Mesenchymal stem cell (in vitro differentiated cells and primary cell): ENCODE measurements at regions not wholly inside any gene's neighbourhood (a gene's known extent, or its start where the extent isn't known, plus 50 kb on each side); places are given as distances from the start of the nearest gene placed in this dataset.
"Not testable (repeated sequence)": the region's sequence is repeated elsewhere in the genome, so short reads cannot be mapped to it uniquely, and the experiment has no call there.

Source experiments
- DNase-seq: peaks from one replicate; pipeline ENCODE4 v3.0.0-alpha.2; 2013
- H2AFZ ChIP-seq: one replicate; pipeline ENCODE4 v1.6.1; 2013; ENCODE audit warnings: low read depth, mild to moderate bottlenecking, control low read depth, inconsistent platforms, low read length, moderate library complexity
- H2AK5ac ChIP-seq: 2 replicates; pipeline ENCODE4 v1.6.1; 2013; ENCODE audit warnings: low read length, moderate library complexity, mild to moderate bottlenecking, inconsistent platforms; ENCODE audit not compliant: severe bottlenecking
- H2BK120ac ChIP-seq: one replicate; pipeline ENCODE4 v1.6.1; 2013; ENCODE audit warnings: low read depth, mild to moderate bottlenecking, inconsistent platforms, low read length, moderate library complexity
- H2BK12ac ChIP-seq, 2 experiments: one replicate each; pipeline ENCODE4 v1.6.1; 2013; ENCODE audit warnings: inconsistent platforms in 2 of 2, low read length in 2 of 2, mild to moderate bottlenecking in 2 of 2, moderate library complexity in 2 of 2, control low read depth in 1 of 2
- H2BK15ac ChIP-seq: one replicate; pipeline ENCODE4 v1.6.1; 2013; ENCODE audit warnings: mild to moderate bottlenecking, low read depth, inconsistent platforms; ENCODE audit not compliant: poor library complexity, severe bottlenecking
- H2BK5ac ChIP-seq: 2 replicates; pipeline ENCODE4 v1.6.1; 2013; ENCODE audit warnings: low read depth, mild to moderate bottlenecking, low read length, control low read depth, inconsistent platforms; ENCODE audit not compliant: poor library complexity, severe bottlenecking
- H3K14ac ChIP-seq, 2 experiments: one replicate each; pipeline ENCODE4 v1.6.1; 2013; ENCODE audit warnings: inconsistent platforms in 2 of 2, low read length in 2 of 2, control low read depth in 1 of 2, mild to moderate bottlenecking in 1 of 2, moderate library complexity in 1 of 2
- H3K18ac ChIP-seq, 2 experiments: one replicate each; pipeline ENCODE4 v1.6.1; 2013; ENCODE audit warnings: inconsistent platforms in 2 of 2, low read length in 2 of 2, control low read depth in 1 of 2, low read depth in 1 of 2, mild to moderate bottlenecking in 1 of 2
- H3K23ac ChIP-seq, 2 experiments: one replicate each; pipeline ENCODE4 v1.6.1; 2013; ENCODE audit warnings: inconsistent platforms in 2 of 2, low read length in 2 of 2, mild to moderate bottlenecking in 2 of 2, moderate library complexity in 2 of 2, control low read depth in 1 of 2
- H3K27ac ChIP-seq: 2 replicates; pipeline ENCODE4 v1.5.1; 2013; ENCODE audit warnings: mild to moderate bottlenecking, moderate library complexity, low read length, control low read depth, inconsistent platforms; ENCODE audit not compliant: poor library complexity, severe bottlenecking
- H3K27me3 ChIP-seq, 2 experiments: 2 replicates each; pipeline versions ENCODE4 v1.6.1 to v1.7.0; 2013; ENCODE audit warnings: low read length in 2 of 2, mild to moderate bottlenecking in 2 of 2, moderate library complexity in 2 of 2, control low read depth in 1 of 2, inconsistent platforms in 1 of 2; ENCODE audit not compliant: control insufficient read depth in 1 of 2, insufficient read depth in 1 of 2
- H3K36me3 ChIP-seq, 2 experiments: 2 replicates each; pipeline versions ENCODE4 v1.6.1 to v1.7.0; 2013; ENCODE audit warnings: low read length in 2 of 2, control low read depth in 1 of 2, inconsistent platforms in 1 of 2, low read depth in 1 of 2, mild to moderate bottlenecking in 1 of 2; ENCODE audit not compliant: insufficient read depth in 2 of 2, control insufficient read depth in 1 of 2
- H3K4ac ChIP-seq, 2 experiments: one replicate each; pipeline ENCODE4 v1.6.1; 2013; ENCODE audit warnings: inconsistent platforms in 2 of 2, low read length in 2 of 2, mild to moderate bottlenecking in 2 of 2, moderate library complexity in 2 of 2, control low read depth in 1 of 2, low read depth in 1 of 2
- H3K4me1 ChIP-seq: 2 replicates; pipeline ENCODE4 v1.6.1; 2013; ENCODE audit warnings: low read depth, low read length, control low read depth; ENCODE audit not compliant: control insufficient read depth, insufficient read depth
- H3K4me2 ChIP-seq: 2 replicates; pipeline ENCODE4 v1.6.1; 2013; ENCODE audit warnings: low read length, mild to moderate bottlenecking, inconsistent platforms; ENCODE audit not compliant: poor library complexity, severe bottlenecking
- H3K4me3 ChIP-seq, 2 experiments: 2 replicates each; pipeline versions ENCODE4 v1.5.1 to v1.7.0; 2013; ENCODE audit warnings: low read length in 2 of 2, mild to moderate bottlenecking in 2 of 2, control low read depth in 1 of 2, low read depth in 1 of 2; ENCODE audit not compliant: insufficient read depth in 1 of 2
- H3K79me1 ChIP-seq: replicated peaks from 2 replicates; pipeline ENCODE4 v1.6.1; 2013; ENCODE audit warnings: mild to moderate bottlenecking, control low read depth, low read length, inconsistent platforms; ENCODE audit not compliant: poor library complexity, severe bottlenecking
- H3K9ac ChIP-seq: 2 replicates; pipeline ENCODE4 v1.7.0; 2013; ENCODE audit warnings: mild to moderate bottlenecking, low read length, moderate library complexity
- H3K9me3 ChIP-seq: 2 replicates; pipeline ENCODE4 v1.7.0; 2013; ENCODE audit warnings: mild to moderate bottlenecking, low read length; ENCODE audit not compliant: control insufficient read depth
- H4K8ac ChIP-seq: one replicate; pipeline ENCODE4 v1.6.1; 2013; ENCODE audit warnings: inconsistent platforms, mild to moderate bottlenecking, low read length, moderate library complexity
- H4K91ac ChIP-seq: one replicate; pipeline ENCODE4 v1.6.1; 2013; ENCODE audit warnings: mild to moderate bottlenecking, low read length, inconsistent platforms
- WGBS: methylation state at CpG from one replicate; pipeline ENCODE4 v1.1.7; 2013; ENCODE audit warnings: mixed read lengths; 5-methylcytosine and 5-hydroxymethylcytosine counted together

- H3K18ac ChIP-seq, H4K91ac ChIP-seq, DNase-seq, H2BK120ac ChIP-seq, H3K79me1 ChIP-seq, H4K8ac ChIP-seq, H2BK5ac ChIP-seq, H2AFZ ChIP-seq, H2BK12ac ChIP-seq, H3K4me1 ChIP-seq, H3K4me3 ChIP-seq, H2BK15ac ChIP-seq, H3K23ac ChIP-seq, H3K27ac ChIP-seq, H3K4ac ChIP-seq, H3K27me3 ChIP-seq, H2AK5ac ChIP-seq, H3K9ac ChIP-seq, H3K9me3 ChIP-seq, H3K4me2 ChIP-seq, H3K36me3 ChIP-seq: not testable (repeated sequence)
- WGBS, result 98% methylated on average over 21 of the region's 21 CpGs
- peak overlapping the region in 1 of 2 experiments; percentile 78 for H3K14ac ChIP-seq
Measured at GRCh38 chr3:25851693-25852259, 61.9 kb downstream of the OXSM start.

- Histone ChIP-seq H4K91ac (no peak overlapping the region), H3K14ac (no peak overlapping the region), H3K36me3 (no peaks in the 10 kb centered on the region), H3K4ac (no peak overlapping the region), H2BK15ac (no peak overlapping the region), H3K23ac (no peak overlapping the region), H4K8ac (no peak overlapping the region), H3K9me3 (no peaks in the 10 kb centered on the region), H3K4me1 (peaks cover under 1% of the 10 kb centered on the region), H3K4me3 (no peak overlapping the region), H2BK12ac (no peak overlapping the region), H3K9ac (no peak overlapping the region), H3K79me1 (no peaks in the 10 kb centered on the region), H2BK5ac (no peak overlapping the region), H3K27me3 (no peaks in the 10 kb centered on the region), H2BK120ac (no peak overlapping the region), H2AK5ac (no peak overlapping the region), H3K18ac (no peak overlapping the region), H3K27ac (no peak overlapping the region), H2AFZ (no peak overlapping the region), H3K4me2 (no peak overlapping the region)
- peak; percentile 17 for DNase-seq
- WGBS, result 100% methylated on average over 1 of the region's 1 CpG
Measured at GRCh38 chr3:25854214-25854613, 64.3 kb downstream of the OXSM start.

DNA sequence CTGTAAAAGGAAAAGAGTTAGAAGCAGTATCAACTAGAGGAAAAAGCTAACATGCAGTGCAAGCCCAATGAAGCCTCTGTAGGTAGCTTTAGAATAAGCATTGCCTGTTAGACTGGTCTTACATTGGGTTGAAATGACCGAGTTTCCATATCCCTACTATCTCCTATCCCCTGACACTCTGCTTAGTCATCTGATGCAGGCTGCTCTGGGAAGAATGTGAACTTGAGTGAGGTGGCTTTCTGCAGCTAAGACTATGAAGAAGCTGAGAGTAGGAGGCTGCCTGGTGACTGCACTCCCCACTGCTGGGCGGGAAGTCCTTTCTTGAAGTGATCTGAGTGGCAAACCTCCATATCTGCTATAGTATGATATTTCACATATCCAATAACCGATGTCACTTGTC lies 64.7 kb downstream of the OXSM start:
- Histone ChIP-seq H3K4me1 (no peaks in the 10 kb centered on the region), H2AFZ (no peak overlapping the region), H3K4me2 (no peak overlapping the region), H2BK120ac (no peak overlapping the region), H3K9me3 (no peaks in the 10 kb centered on the region), H4K8ac (no peak overlapping the region), H3K79me1 (no peaks in the 10 kb centered on the region), H2BK12ac (no peak overlapping the region), H3K23ac (no peak overlapping the region), H3K14ac (no peak overlapping the region), H2AK5ac (no peak overlapping the region), H3K27me3 (no peaks in the 10 kb centered on the region), H4K91ac (no peak overlapping the region), H2BK5ac (no peak overlapping the region), H2BK15ac (no peak overlapping the region), H3K36me3 (no peaks in the 10 kb centered on the region), H3K4me3 (no peak overlapping the region), H3K27ac (no peak overlapping the region), H3K9ac (no peak overlapping the region), H3K4ac (no peak overlapping the region), H3K18ac (no peak overlapping the region)
- 80% methylated on average over 1 of the region's 3 CpGs for WGBS
- DNase-seq, result peak; percentile 67

- WGBS, result 55% methylated on average over 1 of the region's 1 CpG
- no peak overlapping the region for H4K91ac ChIP-seq
- H3K23ac ChIP-seq, result no peak overlapping the region
- H2BK5ac ChIP-seq, result no peak overlapping the region
- H2AK5ac ChIP-seq, result no peak overlapping the region
- H2AFZ ChIP-seq, result no peak overlapping the region
- H3K14ac ChIP-seq, result no peak overlapping the region
- H3K79me1 ChIP-seq, result no peaks in the 10 kb centered on the region
- no peak overlapping the region for H2BK120ac ChIP-seq
- H3K4me2 ChIP-seq, result no peak overlapping the region
- H3K9me3 ChIP-seq, result no peaks in the 10 kb centered on the region
- no peak overlapping the region for H3K27ac ChIP-seq
- no peak overlapping the region for H3K9ac ChIP-seq
- H3K27me3 ChIP-seq, result no peaks in the 10 kb centered on the region
- no peak overlapping the region for H2BK15ac ChIP-seq
- no peak overlapping the region for H3K4me3 ChIP-seq
- no peak overlapping the region for H3K4ac ChIP-seq
- no peak overlapping the region for H2BK12ac ChIP-seq
- no peaks in the 10 kb centered on the region for H3K36me3 ChIP-seq
- no peak overlapping the region for H3K18ac ChIP-seq
- no peaks in the 10 kb centered on the region for H3K4me1 ChIP-seq
- H4K8ac ChIP-seq, result no peak overlapping the region
- peak; percentile 4 for DNase-seq
Measured at GRCh38 chr3:25855266-25855784, 65.4 kb downstream of the OXSM start.
